NCI-H2171 (cell line): ENCODE measurements at regions not wholly inside any gene's neighbourhood (a gene's known extent, or its start where the extent isn't known, plus 50 kb on each side); places are given as distances from the start of the nearest gene placed in this dataset.
A peak's percentile ranks its signal among the peaks of the same experiment; 100 is the strongest.

Experiments used
- DNase-seq: peaks from one replicate; lab custom pipeline; 2025; lab: John Stamatoyannopoulos, UW

DNA sequence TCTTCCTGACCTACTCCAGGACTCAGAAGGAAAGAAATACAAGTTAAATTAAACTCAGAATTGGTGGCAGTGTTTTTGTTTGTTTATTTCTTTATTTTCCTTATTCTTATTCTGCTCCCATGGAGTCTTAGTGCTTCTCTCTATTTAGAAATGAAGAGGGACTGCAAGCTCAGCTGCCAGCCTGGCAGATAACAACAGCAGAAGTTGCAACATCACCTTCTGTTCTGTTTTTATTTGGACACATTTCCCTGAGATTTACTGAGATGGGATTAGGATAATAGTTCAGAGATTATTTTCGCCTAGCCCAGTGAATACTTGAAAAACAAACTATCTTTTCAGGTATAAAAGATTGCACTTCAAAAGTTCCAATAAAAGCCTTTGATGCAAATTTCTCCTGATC is 70.4 kb upstream of the DTNA start:
- DNase-seq = no peak

DNA sequence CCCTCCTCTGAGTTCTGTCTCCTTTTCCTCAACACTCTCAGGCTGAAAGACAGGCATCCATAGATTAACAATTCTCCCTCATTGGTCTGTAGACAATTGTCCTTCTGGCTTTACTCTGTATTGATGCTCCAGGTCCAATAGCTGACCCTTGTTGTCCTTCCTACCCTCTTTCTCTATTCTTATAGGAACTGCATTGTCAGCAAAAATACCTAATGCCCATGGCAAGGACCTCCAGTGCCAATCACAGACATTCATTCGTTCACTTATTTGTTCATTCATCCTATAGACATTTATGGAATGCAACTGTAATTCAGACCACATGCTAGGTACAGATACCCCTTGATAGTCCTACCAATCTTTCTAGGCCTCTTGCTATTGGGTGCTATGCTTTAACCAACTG is 69.8 kb upstream of the DTNA start:
- no peak for DNase-seq

DNA sequence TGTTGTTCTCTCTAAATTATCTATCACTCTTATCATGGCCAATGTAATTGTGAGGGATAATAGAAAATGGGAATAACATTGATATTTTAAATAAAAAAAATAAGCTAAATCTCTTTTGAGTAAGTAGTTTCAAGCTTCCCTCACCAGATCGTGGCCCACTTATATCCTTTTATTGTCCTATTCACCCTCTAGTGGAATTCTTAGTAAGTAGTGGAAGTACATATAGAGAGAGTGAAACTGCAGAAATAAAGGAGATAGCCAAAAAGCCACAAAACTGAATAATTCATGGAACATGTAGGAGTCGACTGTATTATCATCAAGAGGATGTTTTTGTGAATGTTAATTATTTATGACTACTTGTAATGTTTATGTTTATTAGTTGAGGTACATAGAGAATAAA is 66.1 kb upstream of the DTNA start:
- no peak for DNase-seq

DNA sequence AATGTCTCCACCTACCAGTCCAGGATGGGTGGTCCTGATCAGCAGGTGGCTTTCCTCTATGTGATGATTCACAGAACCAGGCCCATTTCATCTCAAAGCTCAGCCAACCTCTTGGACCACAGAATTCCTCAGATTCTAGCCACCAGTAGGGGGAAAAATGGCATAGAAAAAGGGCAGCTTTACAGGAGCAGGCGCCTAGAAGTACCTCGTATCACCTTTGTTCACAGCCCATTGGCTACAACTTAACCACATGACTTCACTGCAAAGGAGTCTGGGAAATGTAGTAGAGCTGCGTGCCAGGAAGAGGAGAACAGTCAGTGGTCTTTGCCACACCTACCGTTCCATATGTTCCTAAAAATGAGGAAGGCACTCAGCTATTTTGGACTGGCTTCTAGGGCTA is 62.8 kb upstream of the DTNA start:
- DNase-seq = peak; percentile 32

DNA sequence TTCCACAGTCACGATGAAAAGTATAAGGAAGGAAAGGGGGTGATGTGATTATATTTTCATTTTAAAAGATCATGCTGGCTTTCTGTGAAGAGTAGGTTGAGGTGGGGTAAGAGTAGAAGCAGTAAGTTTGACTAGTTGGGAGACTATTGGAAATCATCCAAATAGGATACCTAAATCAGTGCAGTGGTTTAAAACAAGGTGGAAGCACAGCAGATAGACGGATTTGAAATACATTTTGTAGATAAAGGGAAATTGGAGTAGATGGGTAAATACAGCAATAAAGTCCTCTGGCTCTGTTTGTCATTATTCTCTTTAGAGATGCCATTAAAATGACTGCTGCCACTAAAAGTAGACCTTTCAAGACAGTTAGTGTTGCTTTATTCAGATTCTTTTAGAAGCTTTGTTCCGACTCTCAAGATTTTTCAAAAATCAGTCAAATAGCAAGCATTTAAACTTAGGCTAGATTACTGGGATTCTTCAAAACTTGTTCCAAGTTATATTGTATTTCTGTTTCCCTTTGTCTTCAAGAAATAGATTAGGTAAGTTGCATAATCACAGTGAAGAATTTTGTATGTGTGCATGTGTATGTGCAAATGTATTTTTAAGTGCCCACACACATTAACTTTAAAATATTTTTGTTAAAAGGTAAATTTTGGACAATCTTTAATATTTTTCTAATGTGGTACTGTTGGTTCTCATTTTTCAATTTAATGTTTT is 61.7 kb upstream of the DTNA start:
- DNase-seq = no peak

DNA sequence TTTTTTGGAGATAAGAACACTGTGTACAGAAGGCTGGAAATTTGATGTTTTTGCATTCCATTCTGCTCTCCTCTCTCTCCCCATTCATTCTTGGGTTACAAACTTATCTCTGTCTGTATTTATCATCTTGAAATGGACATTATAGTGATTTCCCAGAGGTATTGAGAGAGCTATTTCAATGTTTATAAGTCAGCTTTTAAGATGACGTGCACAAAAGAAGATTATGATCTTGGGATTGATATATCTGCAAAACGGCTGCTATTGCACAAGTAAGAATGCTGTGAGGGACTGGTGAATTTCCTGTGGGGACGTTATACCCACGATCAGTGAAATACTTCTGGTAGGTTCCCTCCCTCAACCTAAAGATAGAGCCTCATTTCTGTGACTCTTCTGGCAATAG is 61.0 kb upstream of the DTNA start:
- DNase-seq = no peak

DNA sequence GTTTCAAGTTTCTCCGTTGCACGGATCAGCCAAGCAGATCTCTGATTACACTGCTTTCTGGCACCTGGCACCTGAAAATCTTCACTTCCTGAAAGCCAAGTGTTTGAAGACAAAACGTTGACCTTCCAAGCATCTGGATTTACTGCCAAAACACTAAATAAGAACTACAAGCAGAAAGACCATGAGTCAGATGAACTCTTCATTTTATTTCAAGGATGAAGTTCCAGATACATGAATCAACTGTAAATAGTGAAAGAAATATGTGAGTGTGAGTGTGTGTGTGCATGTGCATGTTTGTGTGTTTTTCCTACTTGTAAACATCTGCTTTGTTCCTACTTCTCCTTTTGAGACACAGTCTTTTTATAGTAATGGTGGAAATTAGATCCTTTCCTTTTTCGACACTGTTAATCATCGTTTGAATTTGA is 60.0 kb upstream of the DTNA start:
- no peak for DNase-seq

DNA sequence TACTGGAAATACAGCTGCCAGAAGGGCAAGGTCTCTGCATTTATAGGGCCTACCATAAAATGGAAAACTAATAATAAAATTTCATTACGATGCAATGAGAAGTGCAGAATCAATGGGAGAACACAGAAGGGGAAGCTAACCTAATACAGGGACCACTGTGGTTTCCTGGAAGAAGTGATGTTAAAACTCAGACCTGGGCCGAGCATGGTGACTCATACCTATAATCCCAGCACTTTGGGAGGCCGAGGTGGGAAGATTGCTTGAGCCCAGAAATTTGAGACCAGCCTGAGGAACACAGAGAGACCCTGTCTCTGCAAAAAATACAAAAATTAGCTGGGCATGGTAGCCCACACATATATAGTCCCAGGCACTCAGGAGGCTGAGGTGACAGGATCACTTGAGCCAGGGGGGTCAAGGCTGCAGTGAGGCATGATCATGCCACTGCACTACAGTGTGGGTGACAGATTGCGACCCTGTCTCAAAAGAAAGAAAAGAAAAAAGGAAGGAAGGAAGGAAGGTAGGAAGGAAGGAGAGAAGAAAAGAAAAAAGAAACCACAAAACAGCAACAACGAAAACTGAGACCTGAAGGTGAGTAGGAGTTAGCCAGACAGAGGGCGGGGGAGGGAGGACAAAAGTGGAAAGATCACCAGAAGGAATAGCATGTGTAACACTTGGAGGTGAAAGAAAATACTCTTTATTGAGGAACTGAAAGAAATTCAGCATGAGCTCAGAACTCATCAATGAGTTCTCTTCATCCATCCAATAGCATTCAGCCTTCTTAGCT is 58.3 kb upstream of the DTNA start:
- no peak for DNase-seq

DNA sequence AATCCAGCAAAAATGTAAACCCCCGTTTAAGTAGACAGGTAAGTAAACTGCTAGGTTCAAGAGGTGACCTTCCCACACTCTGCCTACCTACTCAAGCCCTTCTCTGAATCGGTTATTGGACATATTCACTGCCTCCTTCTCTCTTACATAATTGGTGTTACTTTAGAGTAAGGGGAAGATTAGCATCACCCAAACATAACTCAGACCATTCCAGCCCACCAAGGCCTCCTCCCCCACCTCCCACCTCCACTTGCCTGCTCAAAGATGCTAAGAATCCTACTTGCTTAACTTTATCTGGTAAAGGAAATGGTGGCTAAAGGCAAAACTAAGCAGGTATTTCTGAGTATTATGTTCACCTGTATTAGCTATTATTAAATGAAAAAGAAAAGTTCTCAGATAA is 55.0 kb upstream of the DTNA start:
- DNase-seq = no peak

DNA sequence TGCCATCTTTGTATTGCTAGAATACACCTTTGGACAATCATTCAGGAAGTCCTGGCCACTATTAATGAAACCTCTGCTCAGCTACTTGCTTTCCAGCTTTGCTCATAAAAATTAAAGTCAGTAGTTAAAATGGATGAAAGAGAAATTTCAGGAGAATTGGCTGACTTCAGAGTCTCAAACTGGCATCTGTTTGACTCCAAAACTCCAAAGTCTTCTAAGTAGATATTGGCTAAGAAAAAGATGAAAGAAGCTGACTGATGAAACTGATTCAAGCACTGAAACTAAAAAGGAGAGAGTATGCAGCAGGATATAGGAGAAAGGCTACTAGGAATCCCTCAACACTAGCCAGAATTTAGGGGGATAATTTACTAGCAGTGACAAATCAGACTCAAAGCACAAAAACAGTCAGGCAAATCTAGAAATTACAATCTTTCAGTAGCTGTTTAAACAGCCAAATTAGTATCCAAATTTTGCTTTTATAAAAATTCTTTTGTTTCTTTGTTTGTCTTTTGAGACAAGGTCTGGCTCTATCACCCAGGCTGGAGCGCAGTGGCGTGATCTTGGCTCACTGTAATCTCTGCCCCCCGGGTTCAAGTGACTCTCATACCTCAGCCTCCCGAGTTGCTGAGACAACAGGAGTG is 52.1 kb upstream of the DTNA start:
- DNase-seq = no peak

DNA sequence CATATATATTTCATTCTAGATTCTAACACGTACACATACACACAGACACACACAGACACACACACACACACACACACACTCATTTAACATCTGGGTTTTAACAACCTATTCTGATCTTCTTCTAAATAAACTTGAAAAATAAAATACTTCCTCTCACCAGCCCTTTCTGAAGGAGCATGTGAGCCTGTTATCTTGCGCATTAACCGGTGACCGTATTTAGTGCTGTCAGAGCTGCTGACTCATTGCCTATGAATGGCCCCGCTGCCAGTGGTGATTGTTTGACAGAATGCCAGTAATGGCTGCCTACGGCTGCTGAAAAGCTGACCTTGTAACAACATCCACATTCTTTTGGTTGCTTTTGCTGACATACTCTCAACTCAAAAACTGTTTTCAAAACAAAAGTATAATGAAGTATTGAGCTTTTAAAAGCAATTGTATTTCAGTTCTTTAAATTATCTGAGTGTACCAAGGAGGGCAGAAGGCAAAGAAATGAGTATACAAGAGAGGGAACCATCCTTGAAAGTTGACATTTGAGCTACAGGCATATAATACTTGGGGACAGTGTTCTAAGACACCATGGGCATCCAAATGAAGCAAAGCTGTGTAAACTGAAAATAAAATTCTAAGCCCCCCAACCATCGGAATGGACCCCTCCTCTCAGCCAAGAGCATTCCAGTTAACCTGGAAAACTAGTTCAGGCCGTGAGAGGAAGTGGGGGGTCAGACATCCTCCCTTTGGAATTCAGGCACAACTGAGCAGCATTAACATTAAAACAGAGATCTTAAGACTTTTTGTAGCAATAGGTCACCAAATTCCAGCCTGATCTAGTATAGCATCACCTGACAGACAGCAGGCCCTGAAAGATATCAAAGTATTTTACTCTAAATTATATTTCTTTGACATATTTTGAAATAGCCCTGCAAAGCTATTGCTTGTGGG is 50.2 kb upstream of the DTNA start:
- DNase-seq = no peak
